ENCODE measurements at regions not wholly inside any gene's neighbourhood (a gene's known extent, or its start where the extent isn't known, plus 50 kb on each side); places are given as distances from the start of the nearest gene placed in this dataset.
"Not testable (repeated sequence)": the region's sequence is repeated elsewhere in the genome, so short reads cannot be mapped to it uniquely, and the experiment has no call there.

GRCh38 chr3:146382386-146382785 is 87.0 kb downstream of the PLSCR2 start:
- DNase-seq (ENCODE audit: low read depth) = peak; percentile 62
- no peak overlapping the region for H3K4me3 ChIP-seq (replicated peaks; ENCODE audit: low read depth, low read length)
- peak; percentile 45 for TF ChIP-seq CTCF (IDR thresholded peaks at IDR 0.05; ENCODE audit: low read length, missing control alignments)

GRCh38 chr3:146380046-146380445 is 89.3 kb downstream of the PLSCR2 start:
- TF ChIP-seq CTCF (IDR thresholded peaks at IDR 0.05; ENCODE audit: low read length, missing control alignments) = no peak
- no peak for DNase-seq (ENCODE audit: low read depth)
- H3K4me3 ChIP-seq (replicated peaks; ENCODE audit: low read depth, low read length) = no peak overlapping the region

GRCh38 chr3:146375219-146375618 is 94.1 kb downstream of the PLSCR2 start:
- no peak for TF ChIP-seq CTCF (IDR thresholded peaks at IDR 0.05; ENCODE audit: low read length, missing control alignments)
- H3K4me3 ChIP-seq (replicated peaks; ENCODE audit: low read depth, low read length) = no peak overlapping the region
- DNase-seq (ENCODE audit: low read depth) = peak; percentile 68

GRCh38 chr3:146374146-146374545 is 95.2 kb downstream of the PLSCR2 start:
- H3K4me3 ChIP-seq (replicated peaks; ENCODE audit: low read depth, low read length) = no peak overlapping the region
- peak; percentile 73 for DNase-seq (ENCODE audit: low read depth)
- no peak for TF ChIP-seq CTCF (IDR thresholded peaks at IDR 0.05; ENCODE audit: low read length, missing control alignments)

GRCh38 chr3:146371902-146372301 is 97.5 kb downstream of the PLSCR2 start:
- no peak overlapping the region for H3K4me3 ChIP-seq (replicated peaks; ENCODE audit: low read depth, low read length)
- no peak for TF ChIP-seq CTCF (IDR thresholded peaks at IDR 0.05; ENCODE audit: low read length, missing control alignments)
- DNase-seq (ENCODE audit: low read depth) = no peak

- H3K4me3 ChIP-seq (replicated peaks; ENCODE audit: low read depth, low read length) = no peak overlapping the region
- no peak for DNase-seq (ENCODE audit: low read depth)
- no peak for TF ChIP-seq CTCF (IDR thresholded peaks at IDR 0.05; ENCODE audit: low read length, missing control alignments)
Measured at GRCh38 chr3:146368882-146369523, 100.4 kb downstream of the PLSCR2 start.

- no peak for TF ChIP-seq CTCF (IDR thresholded peaks at IDR 0.05; ENCODE audit: low read length, missing control alignments)
- DNase-seq (ENCODE audit: low read depth) = no peak
- no peak overlapping the region for H3K4me3 ChIP-seq (replicated peaks; ENCODE audit: low read depth, low read length)
Measured at GRCh38 chr3:146359841-146360240, 108.9 kb upstream of the PLSCR4 start.

- DNase-seq (ENCODE audit: low read depth); H3K4me3 ChIP-seq (replicated peaks; ENCODE audit: low read depth, low read length): not testable (repeated sequence)
Measured at GRCh38 chr3:146354421-146354820, 103.5 kb upstream of the PLSCR4 start.

Measured in fibroblast of pulmonary artery (primary cell).